ENCODE measurements at regions not wholly inside any gene's neighbourhood (a gene's known extent, or its start where the extent isn't known, plus 50 kb on each side); places are given as distances from the start of the nearest gene placed in this dataset.

DNA sequence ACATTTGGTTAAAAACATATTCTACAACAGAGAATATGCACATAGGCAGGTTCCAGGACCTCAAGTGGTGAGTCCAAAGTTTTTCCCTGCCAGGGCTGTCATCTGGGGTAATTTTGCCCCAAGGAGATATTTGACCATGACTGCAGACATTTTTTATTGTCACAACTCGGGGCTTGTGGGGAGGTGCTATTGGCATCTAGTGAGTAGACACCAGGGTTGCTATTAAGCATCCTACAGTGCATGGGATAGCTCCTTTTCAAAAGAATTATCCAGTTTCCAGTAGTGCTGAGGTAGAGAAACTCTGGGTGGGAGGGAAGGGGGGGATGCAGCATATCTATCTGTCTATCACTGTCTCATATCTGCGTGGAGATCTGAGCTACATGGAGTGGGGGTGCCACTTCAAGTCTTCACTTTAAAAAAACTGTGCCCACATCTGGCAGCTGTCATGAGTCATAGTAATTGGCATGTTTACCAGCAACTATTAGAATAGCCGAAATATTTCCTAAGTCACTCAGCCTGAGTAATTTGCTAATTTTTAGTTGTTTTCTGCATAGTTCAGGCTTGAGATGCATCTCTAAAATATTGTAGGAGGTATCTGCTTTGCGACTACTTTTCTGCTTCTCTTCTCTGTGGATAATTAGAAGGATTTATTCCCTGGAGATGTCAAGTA lies 254.0 kb upstream of the RBMS1 start:
- TF ChIP-seq JUND (IDR thresholded peaks at IDR 0.05) (peak; percentile 96), POLR2AphosphoS5 (IDR thresholded peaks at IDR 0.05; ENCODE audit: low read depth, low read length) (peak; percentile 64; the same call in 1 of the 2 replicates), RCOR1 (IDR thresholded peaks at IDR 0.05; ENCODE audit: low read length) (no peak), FOXM1 (IDR thresholded peaks at IDR 0.05; ENCODE audit: low read depth) (peak; percentile 68; the same call in 1 of the 2 replicates), CTCF (IDR thresholded peaks at IDR 0.05) (no peak)
- TF ChIP-seq, protein P1, sequence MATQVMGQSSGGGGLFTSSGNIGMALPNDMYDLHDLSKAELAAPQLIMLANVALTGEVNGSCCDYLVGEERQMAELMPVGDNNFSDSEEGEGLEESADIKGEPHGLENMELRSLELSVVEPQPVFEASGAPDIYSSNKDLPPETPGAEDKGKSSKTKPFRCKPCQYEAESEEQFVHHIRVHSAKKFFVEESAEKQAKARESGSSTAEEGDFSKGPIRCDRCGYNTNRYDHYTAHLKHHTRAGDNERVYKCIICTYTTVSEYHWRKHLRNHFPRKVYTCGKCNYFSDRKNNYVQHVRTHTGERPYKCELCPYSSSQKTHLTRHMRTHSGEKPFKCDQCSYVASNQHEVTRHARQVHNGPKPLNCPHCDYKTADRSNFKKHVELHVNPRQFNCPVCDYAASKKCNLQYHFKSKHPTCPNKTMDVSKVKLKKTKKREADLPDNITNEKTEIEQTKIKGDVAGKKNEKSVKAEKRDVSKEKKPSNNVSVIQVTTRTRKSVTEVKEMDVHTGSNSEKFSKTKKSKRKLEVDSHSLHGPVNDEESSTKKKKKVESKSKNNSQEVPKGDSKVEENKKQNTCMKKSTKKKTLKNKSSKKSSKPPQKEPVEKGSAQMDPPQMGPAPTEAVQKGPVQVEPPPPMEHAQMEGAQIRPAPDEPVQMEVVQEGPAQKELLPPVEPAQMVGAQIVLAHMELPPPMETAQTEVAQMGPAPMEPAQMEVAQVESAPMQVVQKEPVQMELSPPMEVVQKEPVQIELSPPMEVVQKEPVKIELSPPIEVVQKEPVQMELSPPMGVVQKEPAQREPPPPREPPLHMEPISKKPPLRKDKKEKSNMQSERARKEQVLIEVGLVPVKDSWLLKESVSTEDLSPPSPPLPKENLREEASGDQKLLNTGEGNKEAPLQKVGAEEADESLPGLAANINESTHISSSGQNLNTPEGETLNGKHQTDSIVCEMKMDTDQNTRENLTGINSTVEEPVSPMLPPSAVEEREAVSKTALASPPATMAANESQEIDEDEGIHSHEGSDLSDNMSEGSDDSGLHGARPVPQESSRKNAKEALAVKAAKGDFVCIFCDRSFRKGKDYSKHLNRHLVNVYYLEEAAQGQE (IDR thresholded peaks at IDR 0.05; ENCODE audit: low read depth, low read length): no peak

Measured in SK-N-SH (cell line).